PFSK-1 (cell line): ENCODE measurements at regions not wholly inside any gene's neighbourhood (a gene's known extent, or its start where the extent isn't known, plus 50 kb on each side); places are given as distances from the start of the nearest gene placed in this dataset.

Source experiments
- POLR2AphosphoS5 ChIP-seq: IDR thresholded peaks from 2 replicates; pipeline ENCODE4 v1.6.1; 2012; ENCODE audit warnings: low read depth, mild to moderate bottlenecking, control low read depth, low read length, moderate library complexity
- SIN3A ChIP-seq: IDR thresholded peaks from 2 replicates; pipeline ENCODE4 v1.6.1; 2012; ENCODE audit warnings: mild to moderate bottlenecking, low read length, moderate library complexity, borderline replicate concordance; ENCODE audit not compliant: insufficient read depth
- TAF1 ChIP-seq: IDR thresholded peaks from 2 replicates; pipeline ENCODE4 v1.6.1; 2012; ENCODE audit warnings: low read length, control low read depth, borderline replicate concordance; ENCODE audit not compliant: insufficient read depth
- TF ChIP-seq, protein P1 (sequence below), 2 experiments: IDR thresholded peaks; 2 replicates each; pipeline versions ENCODE4 v1.6.1 to v1.8.0; 2011 to 2012; ENCODE audit warnings: low read depth in 2 of 2, low read length in 2 of 2, control low read depth in 1 of 2, inconsistent platforms in 1 of 2, mild to moderate bottlenecking in 1 of 2, moderate library complexity in 1 of 2; ENCODE audit not compliant: insufficient read depth in 1 of 2

- TF ChIP-seq POLR2AphosphoS5 = no peak
- TF ChIP-seq TAF1 = no peak
- TF ChIP-seq, protein P1, sequence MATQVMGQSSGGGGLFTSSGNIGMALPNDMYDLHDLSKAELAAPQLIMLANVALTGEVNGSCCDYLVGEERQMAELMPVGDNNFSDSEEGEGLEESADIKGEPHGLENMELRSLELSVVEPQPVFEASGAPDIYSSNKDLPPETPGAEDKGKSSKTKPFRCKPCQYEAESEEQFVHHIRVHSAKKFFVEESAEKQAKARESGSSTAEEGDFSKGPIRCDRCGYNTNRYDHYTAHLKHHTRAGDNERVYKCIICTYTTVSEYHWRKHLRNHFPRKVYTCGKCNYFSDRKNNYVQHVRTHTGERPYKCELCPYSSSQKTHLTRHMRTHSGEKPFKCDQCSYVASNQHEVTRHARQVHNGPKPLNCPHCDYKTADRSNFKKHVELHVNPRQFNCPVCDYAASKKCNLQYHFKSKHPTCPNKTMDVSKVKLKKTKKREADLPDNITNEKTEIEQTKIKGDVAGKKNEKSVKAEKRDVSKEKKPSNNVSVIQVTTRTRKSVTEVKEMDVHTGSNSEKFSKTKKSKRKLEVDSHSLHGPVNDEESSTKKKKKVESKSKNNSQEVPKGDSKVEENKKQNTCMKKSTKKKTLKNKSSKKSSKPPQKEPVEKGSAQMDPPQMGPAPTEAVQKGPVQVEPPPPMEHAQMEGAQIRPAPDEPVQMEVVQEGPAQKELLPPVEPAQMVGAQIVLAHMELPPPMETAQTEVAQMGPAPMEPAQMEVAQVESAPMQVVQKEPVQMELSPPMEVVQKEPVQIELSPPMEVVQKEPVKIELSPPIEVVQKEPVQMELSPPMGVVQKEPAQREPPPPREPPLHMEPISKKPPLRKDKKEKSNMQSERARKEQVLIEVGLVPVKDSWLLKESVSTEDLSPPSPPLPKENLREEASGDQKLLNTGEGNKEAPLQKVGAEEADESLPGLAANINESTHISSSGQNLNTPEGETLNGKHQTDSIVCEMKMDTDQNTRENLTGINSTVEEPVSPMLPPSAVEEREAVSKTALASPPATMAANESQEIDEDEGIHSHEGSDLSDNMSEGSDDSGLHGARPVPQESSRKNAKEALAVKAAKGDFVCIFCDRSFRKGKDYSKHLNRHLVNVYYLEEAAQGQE (IDR thresholded peaks at IDR 0.05; ENCODE audit: insufficient read depth in 1 of 2, low read depth in 2 of 2, low read length in 2 of 2) = no peak
- TF ChIP-seq SIN3A = no peak
Measured at GRCh38 chr9:119838210-119838609, 469.0 kb upstream of the BRINP1 start.
